GM12878 (cell line): ENCODE measurements at regions not wholly inside any gene's neighbourhood (a gene's known extent, or its start where the extent isn't known, plus 50 kb on each side); places are given as distances from the start of the nearest gene placed in this dataset.

ENCODE experiments used
- CEBPB ChIP-seq, 2 experiments: fragments of 150-350 bp in 1 of 2; IDR thresholded peaks; 2 replicates each; pipeline ENCODE4 v1.6.1; 2012 to 2014; ENCODE audit warnings: low read depth in 2 of 2, low read length in 2 of 2, borderline replicate concordance in 1 of 2, inconsistent platforms in 1 of 2
- CREB1 ChIP-seq: IDR thresholded peaks from 2 replicates; pipeline ENCODE4 v1.6.1; 2012; ENCODE audit warnings: low read depth, mild to moderate bottlenecking, inconsistent platforms
- EED ChIP-seq: sonication (generic); IDR thresholded peaks from 2 replicates; pipeline ENCODE4 v1.6.1; 2016; ENCODE audit warnings: antibody characterized with exemption, low read depth
- FOXM1 ChIP-seq: IDR thresholded peaks from 2 replicates; pipeline ENCODE4 v1.6.1; 2012; ENCODE audit warnings: low read depth, mild to moderate bottlenecking, inconsistent platforms, low read length, moderate library complexity
- JUND ChIP-seq: IDR thresholded peaks from 2 replicates; pipeline ENCODE4 v1.6.1; 2012; ENCODE audit warnings: low read depth, mild to moderate bottlenecking, low read length, improper control_type of control experiment, moderate library complexity
- LARP7 ChIP-seq: fragments of 450-650 bp; IDR thresholded peaks from 2 replicates; pipeline ENCODE4 v1.6.1; 2017; ENCODE audit warnings: mild to moderate bottlenecking
- POLR2AphosphoS5 ChIP-seq: IDR thresholded peaks from 2 replicates; pipeline ENCODE4 v1.6.1; 2011; ENCODE audit warnings: mild to moderate bottlenecking, low read length, inconsistent platforms
- SIN3A ChIP-seq: IDR thresholded peaks from 2 replicates; pipeline ENCODE4 v1.6.1; 2012; ENCODE audit warnings: low read depth, low read length, improper control_type of control experiment
- TARDBP ChIP-seq: IDR thresholded peaks from 2 replicates; pipeline ENCODE4 v1.6.1; 2016; ENCODE audit warnings: borderline replicate concordance
- TF ChIP-seq, protein P1 (sequence below): IDR thresholded peaks from 2 replicates; pipeline ENCODE4 v1.6.1; 2011; ENCODE audit warnings: mild to moderate bottlenecking, low read depth, low read length, moderate library complexity; ENCODE audit not compliant: insufficient replicate concordance
- TF ChIP-seq, protein P2 (sequence below): IDR thresholded peaks from 2 replicates; pipeline ENCODE4 v1.6.1; 2012; ENCODE audit warnings: mild to moderate bottlenecking, low read depth, low read length
- TF ChIP-seq, protein P3 (sequence below), 3 experiments: IDR thresholded peaks in 2 of 3; conservative IDR thresholded peaks in 1 of 3; 2 replicates each; pipeline ENCODE4 v1.5.1; 2011; ENCODE audit warnings: low read depth in 3 of 3, low read length in 3 of 3, mild to moderate bottlenecking in 3 of 3, control low read depth in 2 of 3, moderate library complexity in 2 of 3, inconsistent platforms in 1 of 3, mixed read lengths in 1 of 3; ENCODE audit not compliant: control insufficient read depth in 2 of 3, insufficient read depth in 1 of 3; ENCODE audit errors: extremely low read depth in 1 of 3

DNA sequence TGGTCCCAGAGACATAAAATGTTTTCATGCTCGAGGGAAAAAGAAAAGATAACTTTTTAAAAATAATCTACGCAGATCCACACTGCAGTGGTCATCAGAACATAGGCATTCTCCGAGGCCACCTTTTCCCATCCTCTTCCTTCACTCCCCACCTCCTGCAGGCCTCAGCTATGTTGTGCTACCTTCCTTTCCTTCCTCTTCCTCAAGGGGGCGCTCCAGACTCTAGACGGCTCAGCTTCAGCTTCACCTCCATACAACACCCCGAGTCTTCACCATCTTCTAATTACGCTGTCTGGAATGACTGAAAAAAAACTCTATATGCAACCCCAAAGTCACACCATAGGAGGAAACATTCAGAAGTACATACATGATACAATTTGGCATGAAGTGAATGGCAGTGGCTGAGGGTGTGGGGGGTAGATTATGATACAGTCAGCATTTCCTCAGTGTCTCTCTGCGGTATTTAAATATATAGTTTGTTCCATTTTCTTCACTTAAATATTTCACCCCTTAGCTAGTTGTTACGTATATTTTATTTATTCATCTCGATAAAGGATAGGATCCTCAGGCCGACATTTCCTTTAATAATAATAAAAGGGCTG, 583.6 kb downstream of the IRS1 start:
- no peak for TF ChIP-seq CEBPB (IDR thresholded peaks at IDR 0.05; ENCODE audit: borderline replicate concordance in 1 of 2, low read depth in 2 of 2, low read length in 2 of 2)
- TF ChIP-seq, protein P1, sequence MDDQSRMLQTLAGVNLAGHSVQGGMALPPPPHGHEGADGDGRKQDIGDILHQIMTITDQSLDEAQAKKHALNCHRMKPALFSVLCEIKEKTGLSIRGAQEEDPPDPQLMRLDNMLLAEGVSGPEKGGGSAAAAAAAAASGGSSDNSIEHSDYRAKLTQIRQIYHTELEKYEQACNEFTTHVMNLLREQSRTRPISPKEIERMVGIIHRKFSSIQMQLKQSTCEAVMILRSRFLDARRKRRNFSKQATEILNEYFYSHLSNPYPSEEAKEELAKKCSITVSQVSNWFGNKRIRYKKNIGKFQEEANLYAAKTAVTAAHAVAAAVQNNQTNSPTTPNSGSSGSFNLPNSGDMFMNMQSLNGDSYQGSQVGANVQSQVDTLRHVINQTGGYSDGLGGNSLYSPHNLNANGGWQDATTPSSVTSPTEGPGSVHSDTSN, result no peak
- TF ChIP-seq EED, result no peak
- TF ChIP-seq JUND, result no peak
- TF ChIP-seq CREB1, result no peak
- TF ChIP-seq LARP7, result no peak
- TF ChIP-seq, protein P2, sequence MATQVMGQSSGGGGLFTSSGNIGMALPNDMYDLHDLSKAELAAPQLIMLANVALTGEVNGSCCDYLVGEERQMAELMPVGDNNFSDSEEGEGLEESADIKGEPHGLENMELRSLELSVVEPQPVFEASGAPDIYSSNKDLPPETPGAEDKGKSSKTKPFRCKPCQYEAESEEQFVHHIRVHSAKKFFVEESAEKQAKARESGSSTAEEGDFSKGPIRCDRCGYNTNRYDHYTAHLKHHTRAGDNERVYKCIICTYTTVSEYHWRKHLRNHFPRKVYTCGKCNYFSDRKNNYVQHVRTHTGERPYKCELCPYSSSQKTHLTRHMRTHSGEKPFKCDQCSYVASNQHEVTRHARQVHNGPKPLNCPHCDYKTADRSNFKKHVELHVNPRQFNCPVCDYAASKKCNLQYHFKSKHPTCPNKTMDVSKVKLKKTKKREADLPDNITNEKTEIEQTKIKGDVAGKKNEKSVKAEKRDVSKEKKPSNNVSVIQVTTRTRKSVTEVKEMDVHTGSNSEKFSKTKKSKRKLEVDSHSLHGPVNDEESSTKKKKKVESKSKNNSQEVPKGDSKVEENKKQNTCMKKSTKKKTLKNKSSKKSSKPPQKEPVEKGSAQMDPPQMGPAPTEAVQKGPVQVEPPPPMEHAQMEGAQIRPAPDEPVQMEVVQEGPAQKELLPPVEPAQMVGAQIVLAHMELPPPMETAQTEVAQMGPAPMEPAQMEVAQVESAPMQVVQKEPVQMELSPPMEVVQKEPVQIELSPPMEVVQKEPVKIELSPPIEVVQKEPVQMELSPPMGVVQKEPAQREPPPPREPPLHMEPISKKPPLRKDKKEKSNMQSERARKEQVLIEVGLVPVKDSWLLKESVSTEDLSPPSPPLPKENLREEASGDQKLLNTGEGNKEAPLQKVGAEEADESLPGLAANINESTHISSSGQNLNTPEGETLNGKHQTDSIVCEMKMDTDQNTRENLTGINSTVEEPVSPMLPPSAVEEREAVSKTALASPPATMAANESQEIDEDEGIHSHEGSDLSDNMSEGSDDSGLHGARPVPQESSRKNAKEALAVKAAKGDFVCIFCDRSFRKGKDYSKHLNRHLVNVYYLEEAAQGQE, result no peak
- TF ChIP-seq TARDBP, result no peak
- TF ChIP-seq, protein P3, sequence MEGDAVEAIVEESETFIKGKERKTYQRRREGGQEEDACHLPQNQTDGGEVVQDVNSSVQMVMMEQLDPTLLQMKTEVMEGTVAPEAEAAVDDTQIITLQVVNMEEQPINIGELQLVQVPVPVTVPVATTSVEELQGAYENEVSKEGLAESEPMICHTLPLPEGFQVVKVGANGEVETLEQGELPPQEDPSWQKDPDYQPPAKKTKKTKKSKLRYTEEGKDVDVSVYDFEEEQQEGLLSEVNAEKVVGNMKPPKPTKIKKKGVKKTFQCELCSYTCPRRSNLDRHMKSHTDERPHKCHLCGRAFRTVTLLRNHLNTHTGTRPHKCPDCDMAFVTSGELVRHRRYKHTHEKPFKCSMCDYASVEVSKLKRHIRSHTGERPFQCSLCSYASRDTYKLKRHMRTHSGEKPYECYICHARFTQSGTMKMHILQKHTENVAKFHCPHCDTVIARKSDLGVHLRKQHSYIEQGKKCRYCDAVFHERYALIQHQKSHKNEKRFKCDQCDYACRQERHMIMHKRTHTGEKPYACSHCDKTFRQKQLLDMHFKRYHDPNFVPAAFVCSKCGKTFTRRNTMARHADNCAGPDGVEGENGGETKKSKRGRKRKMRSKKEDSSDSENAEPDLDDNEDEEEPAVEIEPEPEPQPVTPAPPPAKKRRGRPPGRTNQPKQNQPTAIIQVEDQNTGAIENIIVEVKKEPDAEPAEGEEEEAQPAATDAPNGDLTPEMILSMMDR (IDR thresholded peaks at IDR 0.05 in 2 of 3, conservative IDR thresholded peaks at IDR 0.05 in 1 of 3; ENCODE audit: control insufficient read depth in 2 of 3, extremely low read depth in 1 of 3, insufficient read depth in 1 of 3, low read depth in 3 of 3, low read length in 3 of 3), result peak; percentile 56 to 64 (median 59)
- no peak for TF ChIP-seq POLR2AphosphoS5
- TF ChIP-seq FOXM1, result no peak
- TF ChIP-seq SIN3A, result no peak
